Ishikawa (cell line): ENCODE measurements at regions not wholly inside any gene's neighbourhood (a gene's known extent, or its start where the extent isn't known, plus 50 kb on each side); places are given as distances from the start of the nearest gene placed in this dataset.

Experiments
- CEBPB ChIP-seq: IDR thresholded peaks from 2 replicates; pipeline ENCODE4 v1.6.1; 2012
- CREB1 ChIP-seq: IDR thresholded peaks from 2 replicates; pipeline ENCODE4 v1.6.1; 2012; ENCODE audit warnings: low read depth
- EGR1 ChIP-seq: IDR thresholded peaks from 2 replicates; pipeline ENCODE4 v1.6.1; 2012
- EP300 ChIP-seq: IDR thresholded peaks from 2 replicates; pipeline ENCODE4 v1.6.1; 2012; ENCODE audit warnings: borderline replicate concordance
- FOXM1 ChIP-seq: IDR thresholded peaks from 2 replicates; pipeline ENCODE4 v1.6.1; 2012; ENCODE audit warnings: low read depth, borderline replicate concordance
- NFIC ChIP-seq: IDR thresholded peaks from 2 replicates; pipeline ENCODE4 v1.6.1; 2012
- RAD21 ChIP-seq: IDR thresholded peaks from 2 replicates; pipeline ENCODE4 v1.6.1; 2012; ENCODE audit warnings: low read depth
- REST ChIP-seq: IDR thresholded peaks from 2 replicates; pipeline ENCODE4 v1.6.1; 2012; ENCODE audit warnings: low read depth, mild to moderate bottlenecking
- TAF1 ChIP-seq: IDR thresholded peaks from 2 replicates; pipeline ENCODE4 v1.6.1; 2012; ENCODE audit warnings: low read depth, mild to moderate bottlenecking
- TCF12 ChIP-seq: IDR thresholded peaks from 2 replicates; pipeline ENCODE4 v1.6.1; 2012; ENCODE audit warnings: low read depth
- TEAD4 ChIP-seq: IDR thresholded peaks from 2 replicates; pipeline ENCODE4 v1.6.1; 2012
- USF1 ChIP-seq: IDR thresholded peaks from 2 replicates; pipeline ENCODE4 v1.6.1; 2012
- YY1 ChIP-seq: IDR thresholded peaks from 2 replicates; pipeline ENCODE4 v1.6.1; 2012; ENCODE audit warnings: low read depth
- ZBTB7A ChIP-seq: IDR thresholded peaks from 2 replicates; pipeline ENCODE4 v1.6.1; 2012; ENCODE audit warnings: low read depth
- TF ChIP-seq, protein P1 (sequence below): IDR thresholded peaks from 2 replicates; pipeline ENCODE4 v1.6.1; 2012

DNA sequence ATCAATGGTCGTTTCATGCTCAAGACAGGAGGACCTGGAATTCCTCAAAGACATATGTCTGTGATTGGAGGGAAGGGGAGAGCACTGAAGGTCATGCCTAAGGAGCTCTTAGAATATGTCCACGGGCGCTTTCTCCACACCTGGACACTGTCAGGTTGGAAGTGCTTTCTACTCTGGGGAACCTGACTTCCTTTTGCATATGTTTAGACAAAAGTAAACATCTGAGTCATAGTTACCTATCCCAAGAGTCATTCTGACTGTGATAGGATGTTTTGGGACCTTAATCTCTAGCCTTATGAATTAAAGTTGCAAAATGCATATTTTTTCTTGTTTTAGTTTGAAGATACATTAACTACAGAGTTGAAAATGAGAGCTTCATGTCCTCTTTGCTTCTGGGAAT, 251.7 kb downstream of the KLF6 start:
- no peak for TF ChIP-seq TAF1
- TF ChIP-seq USF1 = no peak
- TF ChIP-seq, protein P1, sequence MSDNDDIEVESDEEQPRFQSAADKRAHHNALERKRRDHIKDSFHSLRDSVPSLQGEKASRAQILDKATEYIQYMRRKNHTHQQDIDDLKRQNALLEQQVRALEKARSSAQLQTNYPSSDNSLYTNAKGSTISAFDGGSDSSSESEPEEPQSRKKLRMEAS = no peak
- TF ChIP-seq CREB1 = no peak
- no peak for TF ChIP-seq RAD21
- TF ChIP-seq TEAD4 = no peak
- no peak for TF ChIP-seq EGR1
- no peak for TF ChIP-seq TCF12
- no peak for TF ChIP-seq EP300
- TF ChIP-seq YY1 = no peak
- no peak for TF ChIP-seq FOXM1
- TF ChIP-seq REST = no peak

GRCh38 chr10:3532644-3533043, 252.4 kb downstream of the KLF6 start:
- TF ChIP-seq RAD21 (no peak), YY1 (no peak), EP300 (no peak), TCF12 (no peak), TEAD4 (no peak), FOXM1 (no peak), CEBPB (no peak), TAF1 (no peak), REST (no peak), NFIC (no peak)
- TF ChIP-seq, protein P1 = no peak

- TF ChIP-seq RAD21 = no peak
- no peak for TF ChIP-seq CEBPB
Observed at GRCh38 chr10:3531670-3532069, 253.3 kb downstream of the KLF6 start.

- TF ChIP-seq CREB1 = no peak
- no peak for TF ChIP-seq EGR1
- no peak for TF ChIP-seq USF1
Observed at GRCh38 chr10:3530783-3531645, 254.0 kb downstream of the KLF6 start.

DNA sequence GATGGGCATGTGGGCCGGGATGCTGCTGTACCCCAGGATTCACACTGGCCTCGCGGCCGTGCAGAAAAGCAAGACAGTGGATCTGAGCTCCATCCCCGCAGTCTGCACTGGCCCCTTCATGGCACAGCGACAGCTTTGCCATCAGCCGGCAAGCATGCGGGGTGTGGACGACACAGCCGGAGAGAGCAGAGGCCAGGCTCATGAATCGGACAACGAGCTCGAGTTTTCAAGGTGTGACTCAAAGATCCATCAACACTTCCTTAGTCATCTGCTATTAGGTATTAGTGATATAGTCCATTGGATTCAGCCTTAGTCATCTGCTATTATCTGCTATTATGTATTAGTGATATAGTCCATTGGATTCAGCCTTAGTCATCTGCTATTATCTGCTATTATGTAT, 254.7 kb downstream of the KLF6 start:
- TF ChIP-seq CREB1 (no peak), TEAD4 (no peak), USF1 (no peak), YY1 (no peak), REST (no peak), TCF12 (no peak), FOXM1 (no peak), TAF1 (no peak), RAD21 (no peak), NFIC (no peak), EGR1 (no peak), CEBPB (no peak), EP300 (no peak), ZBTB7A (no peak)
- TF ChIP-seq, protein P1 = no peak
